GM12878 (cell line): ENCODE measurements at regions not wholly inside any gene's neighbourhood (a gene's known extent, or its start where the extent isn't known, plus 50 kb on each side); places are given as distances from the start of the nearest gene placed in this dataset.

Source experiments
- ATAC-seq: fragments of 200-7000 bp; cut with Tn5 transposase; 3 replicates; pipeline ENCODE4 v1.9.1; 2020; ENCODE audit warnings: mild to moderate bottlenecking, moderate library complexity
- BruUV-seq: library from RNA; stranded (reverse); fragments of 400-500 nt; replicated peaks from 2 replicates; lab custom pipeline; 2021; lab: Mats Ljungman, UMichigan
- CTCF ChIA-PET: fragments of 300-600 bp; sonication (Branson Sonifier 250); formaldehyde crosslinking; extraction: SDS; loops from one replicate; lab custom pipeline; 2021; ENCODE audit warnings: inconsistent platforms; lab: Yijun Ruan, JAX
- POLR2A ChIA-PET: fragments of 350-600 bp; formaldehyde crosslinking; extraction: SDS; loops from one replicate; lab custom pipeline; 2021; ENCODE audit warnings: inconsistent platforms; lab: Charles Lee
- RAD21 ChIA-PET: fragments of 300-600 bp; sonication (Branson Sonifier 250); formaldehyde crosslinking; loops from one replicate; lab custom pipeline; 2023; ENCODE audit warnings: antibody characterized with exemption; ENCODE audit not compliant: unreplicated experiment; lab: Charles Lee
- SMC1A ChIA-PET: fragments of 300-600 bp; sonication (Branson Sonifier 250); formaldehyde crosslinking; loops from one replicate; lab custom pipeline; 2023; ENCODE audit not compliant: unreplicated experiment, uncharacterized antibody; lab: Charles Lee
- DNase-seq: peaks from one replicate; pipeline ENCODE4 v3.0.0-alpha.2; 2011; ENCODE audit warnings: low read depth, low spot score
- FAIRE-seq: peaks from 3 replicates; lab custom pipeline; 2011; peaks lifted over from hg19 to GRCh38; lab: Jason Lieb, UNC
- H2AFZ ChIP-seq: 2 replicates; pipeline ENCODE4 v1.6.0; 2011; ENCODE audit warnings: low read depth, low read length, control low read depth; ENCODE audit not compliant: control insufficient read depth
- H3K27ac ChIP-seq: 2 replicates; pipeline ENCODE4 v1.5.1; 2011; ENCODE audit warnings: control low read depth; ENCODE audit not compliant: control insufficient read depth, insufficient read depth
- H3K27me3 ChIP-seq, 2 experiments: replicated peaks in 1 of 2; 2 replicates each; pipeline versions ENCODE4 v1.6.0 to v1.6.1; 2011; ENCODE audit warnings: low read length in 1 of 2; ENCODE audit not compliant: control insufficient read depth in 2 of 2, insufficient read depth in 2 of 2
- H3K36me3 ChIP-seq, 2 experiments: 2 replicates each; pipeline ENCODE4 v1.5.1; 2011; ENCODE audit warnings: low read length in 1 of 2; ENCODE audit not compliant: control insufficient read depth in 2 of 2, insufficient read depth in 2 of 2
- H3K4me1 ChIP-seq: 2 replicates; pipeline ENCODE4 v1.6.1; 2011; ENCODE audit warnings: mild to moderate bottlenecking, low read length, moderate library complexity, mixed read lengths; ENCODE audit not compliant: control insufficient read depth, insufficient read depth
- H3K4me2 ChIP-seq: 2 replicates; pipeline ENCODE4 v1.6.0; 2011; ENCODE audit warnings: control low read depth; ENCODE audit not compliant: control insufficient read depth, insufficient read depth
- H3K4me3 ChIP-seq: fragments of 200-600 bp; sonication (generic); 2 replicates; pipeline ENCODE4 v1.5.1; 2016
- H3K79me2 ChIP-seq: 2 replicates; pipeline ENCODE4 v1.6.0; 2011; ENCODE audit warnings: low read length; ENCODE audit not compliant: control insufficient read depth, insufficient read depth
- H3K9ac ChIP-seq: 2 replicates; pipeline ENCODE4 v1.8.0; 2011; ENCODE audit warnings: low read length, control low read depth, mixed read lengths; ENCODE audit not compliant: control insufficient read depth, insufficient read depth
- H3K9me3 ChIP-seq: replicated peaks from 3 replicates; pipeline ENCODE4 v1.5.1; 2011; ENCODE audit warnings: mild to moderate bottlenecking, low read length; ENCODE audit not compliant: control insufficient read depth, insufficient read depth
- H4K20me1 ChIP-seq: 2 replicates; pipeline ENCODE4 v1.6.0; 2011; ENCODE audit not compliant: control insufficient read depth, insufficient read depth
- BRCA1 ChIP-seq: IDR thresholded peaks from 2 replicates; pipeline ENCODE4 v1.6.1; 2011; ENCODE audit warnings: low read depth, low read length, improper control_type of control experiment
- CBFB ChIP-seq: IDR thresholded peaks from 2 replicates; pipeline ENCODE4 v1.6.1; 2016; ENCODE audit warnings: antibody characterized with exemption, low read depth
- EGR1 ChIP-seq, 2 experiments: IDR thresholded peaks; 1 replicate in 1 of 2; 2 replicates in 1 of 2; pipeline ENCODE4 v1.6.1; 2011 to 2012; ENCODE audit warnings: low read depth in 2 of 2, low read length in 2 of 2, borderline replicate concordance in 1 of 2, mild to moderate bottlenecking in 1 of 2, moderate library complexity in 1 of 2
- EZH2 ChIP-seq: IDR thresholded peaks from 2 replicates; pipeline ENCODE4 v1.6.1; 2012; ENCODE audit warnings: low read depth, mild to moderate bottlenecking, control low read depth, inconsistent platforms, low read length, borderline replicate concordance; ENCODE audit not compliant: control insufficient read depth
- MXI1 ChIP-seq: fragments of 150-350 bp; IDR thresholded peaks from 2 replicates; pipeline ENCODE4 v1.6.1; 2011; ENCODE audit warnings: low read depth, mild to moderate bottlenecking, inconsistent platforms, low read length, improper control_type of control experiment
- MYC ChIP-seq: IDR thresholded peaks from 2 replicates; pipeline ENCODE4 v1.6.1; 2011; ENCODE audit warnings: mild to moderate bottlenecking, low read length, moderate library complexity, inconsistent platforms; ENCODE audit not compliant: insufficient read depth, insufficient replicate concordance, insufficient read length, severe bottlenecking
- NFXL1 ChIP-seq: fragments of 450-650 bp; IDR thresholded peaks from 2 replicates; pipeline ENCODE4 v1.6.1; 2017; ENCODE audit warnings: antibody characterized with exemption, mild to moderate bottlenecking, borderline replicate concordance
- NR2F1 ChIP-seq: fragments of 450-650 bp; conservative IDR thresholded peaks from 2 replicates; pipeline ENCODE4 v1.6.1; 2017; ENCODE audit warnings: mild to moderate bottlenecking
- NRF1 ChIP-seq: conservative IDR thresholded peaks from 2 replicates; pipeline ENCODE4 v1.6.1; 2011; ENCODE audit warnings: mild to moderate bottlenecking, low read depth, low read length, improper control_type of control experiment
- in situ Hi-C: fragments of 300-500 bp; cut with MboI; formaldehyde crosslinking; loops from 9 replicates; pipeline ENCODE4 v1.14.3; 2018; ENCODE audit warnings: mixed read lengths
- intact Hi-C: fragments of 100-400 bp; cut with micrococcal nuclease; formaldehyde crosslinking; loops from one replicate; pipeline ENCODE4 v1.14.2; 2022; ENCODE audit not compliant: unreplicated experiment
- TF ChIP-seq, protein P1 (sequence below): fragments of 450-650 bp; IDR thresholded peaks from 2 replicates; pipeline ENCODE4 v1.6.1; 2017; ENCODE audit warnings: antibody characterized with exemption, mild to moderate bottlenecking, moderate library complexity
- TF ChIP-seq, protein P2 (sequence below): IDR thresholded peaks from 2 replicates; pipeline ENCODE4 v1.6.1; 2012; ENCODE audit warnings: low read depth, low read length, improper control_type of control experiment
- TF ChIP-seq, protein P3 (sequence below): fragments of 450-650 bp; conservative IDR thresholded peaks from 2 replicates; pipeline ENCODE4 v1.6.1; 2017; ENCODE audit warnings: mild to moderate bottlenecking, moderate library complexity

DNA sequence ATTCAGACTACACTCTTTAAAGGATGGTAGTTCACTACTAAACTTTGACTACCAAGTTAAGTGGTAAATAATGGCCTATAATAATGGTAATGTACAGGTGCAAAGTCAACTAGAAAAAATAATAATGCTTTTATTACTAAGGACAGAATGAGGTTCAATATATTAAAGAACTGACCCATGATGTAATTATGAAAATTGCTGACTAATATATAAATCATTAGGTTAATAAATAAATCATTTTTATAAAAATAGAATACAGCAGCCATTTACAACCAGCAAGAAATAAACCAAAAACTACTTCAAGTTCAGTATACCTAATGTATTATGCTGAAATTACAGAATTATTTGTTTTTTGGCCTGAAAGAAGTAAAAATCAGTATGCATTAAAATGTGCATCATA lies 577.2 kb downstream of the PPARGC1A start:
- no peak for ATAC-seq
- Histone ChIP-seq H3K79me2 (no peaks in the 10 kb centered on the region), H3K4me2 (no peak overlapping the region), H3K27ac (no peak overlapping the region), H3K36me3 (no peaks in the 10 kb centered on the region), H3K27me3 (no peaks in the 10 kb centered on the region), H4K20me1 (no peaks in the 10 kb centered on the region), H3K9me3 (no peaks in the 10 kb centered on the region), H3K4me1 (no peaks in the 10 kb centered on the region), H3K9ac (no peak overlapping the region), H3K4me3 (no peak overlapping the region), H2AFZ (no peak overlapping the region)
- FAIRE-seq, result no peak
- POLR2A ChIA-PET, result no interaction called here
- TF ChIP-seq NRF1 (no peak), BRCA1 (no peak), NFXL1 (no peak), MXI1 (no peak), EZH2 (no peak), EGR1 (IDR thresholded peaks at IDR 0.05; ENCODE audit: borderline replicate concordance in 1 of 2, low read depth in 2 of 2, low read length in 2 of 2) (no peak), NR2F1 (no peak), MYC (no peak), CBFB (no peak)
- TF ChIP-seq, protein P1, sequence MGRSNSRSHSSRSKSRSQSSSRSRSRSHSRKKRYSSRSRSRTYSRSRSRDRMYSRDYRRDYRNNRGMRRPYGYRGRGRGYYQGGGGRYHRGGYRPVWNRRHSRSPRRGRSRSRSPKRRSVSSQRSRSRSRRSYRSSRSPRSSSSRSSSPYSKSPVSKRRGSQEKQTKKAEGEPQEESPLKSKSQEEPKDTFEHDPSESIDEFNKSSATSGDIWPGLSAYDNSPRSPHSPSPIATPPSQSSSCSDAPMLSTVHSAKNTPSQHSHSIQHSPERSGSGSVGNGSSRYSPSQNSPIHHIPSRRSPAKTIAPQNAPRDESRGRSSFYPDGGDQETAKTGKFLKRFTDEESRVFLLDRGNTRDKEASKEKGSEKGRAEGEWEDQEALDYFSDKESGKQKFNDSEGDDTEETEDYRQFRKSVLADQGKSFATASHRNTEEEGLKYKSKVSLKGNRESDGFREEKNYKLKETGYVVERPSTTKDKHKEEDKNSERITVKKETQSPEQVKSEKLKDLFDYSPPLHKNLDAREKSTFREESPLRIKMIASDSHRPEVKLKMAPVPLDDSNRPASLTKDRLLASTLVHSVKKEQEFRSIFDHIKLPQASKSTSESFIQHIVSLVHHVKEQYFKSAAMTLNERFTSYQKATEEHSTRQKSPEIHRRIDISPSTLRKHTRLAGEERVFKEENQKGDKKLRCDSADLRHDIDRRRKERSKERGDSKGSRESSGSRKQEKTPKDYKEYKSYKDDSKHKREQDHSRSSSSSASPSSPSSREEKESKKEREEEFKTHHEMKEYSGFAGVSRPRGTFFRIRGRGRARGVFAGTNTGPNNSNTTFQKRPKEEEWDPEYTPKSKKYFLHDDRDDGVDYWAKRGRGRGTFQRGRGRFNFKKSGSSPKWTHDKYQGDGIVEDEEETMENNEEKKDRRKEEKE, result no peak
- TF ChIP-seq, protein P2, sequence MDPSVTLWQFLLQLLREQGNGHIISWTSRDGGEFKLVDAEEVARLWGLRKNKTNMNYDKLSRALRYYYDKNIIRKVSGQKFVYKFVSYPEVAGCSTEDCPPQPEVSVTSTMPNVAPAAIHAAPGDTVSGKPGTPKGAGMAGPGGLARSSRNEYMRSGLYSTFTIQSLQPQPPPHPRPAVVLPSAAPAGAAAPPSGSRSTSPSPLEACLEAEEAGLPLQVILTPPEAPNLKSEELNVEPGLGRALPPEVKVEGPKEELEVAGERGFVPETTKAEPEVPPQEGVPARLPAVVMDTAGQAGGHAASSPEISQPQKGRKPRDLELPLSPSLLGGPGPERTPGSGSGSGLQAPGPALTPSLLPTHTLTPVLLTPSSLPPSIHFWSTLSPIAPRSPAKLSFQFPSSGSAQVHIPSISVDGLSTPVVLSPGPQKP, result no peak
- TF ChIP-seq, protein P3, sequence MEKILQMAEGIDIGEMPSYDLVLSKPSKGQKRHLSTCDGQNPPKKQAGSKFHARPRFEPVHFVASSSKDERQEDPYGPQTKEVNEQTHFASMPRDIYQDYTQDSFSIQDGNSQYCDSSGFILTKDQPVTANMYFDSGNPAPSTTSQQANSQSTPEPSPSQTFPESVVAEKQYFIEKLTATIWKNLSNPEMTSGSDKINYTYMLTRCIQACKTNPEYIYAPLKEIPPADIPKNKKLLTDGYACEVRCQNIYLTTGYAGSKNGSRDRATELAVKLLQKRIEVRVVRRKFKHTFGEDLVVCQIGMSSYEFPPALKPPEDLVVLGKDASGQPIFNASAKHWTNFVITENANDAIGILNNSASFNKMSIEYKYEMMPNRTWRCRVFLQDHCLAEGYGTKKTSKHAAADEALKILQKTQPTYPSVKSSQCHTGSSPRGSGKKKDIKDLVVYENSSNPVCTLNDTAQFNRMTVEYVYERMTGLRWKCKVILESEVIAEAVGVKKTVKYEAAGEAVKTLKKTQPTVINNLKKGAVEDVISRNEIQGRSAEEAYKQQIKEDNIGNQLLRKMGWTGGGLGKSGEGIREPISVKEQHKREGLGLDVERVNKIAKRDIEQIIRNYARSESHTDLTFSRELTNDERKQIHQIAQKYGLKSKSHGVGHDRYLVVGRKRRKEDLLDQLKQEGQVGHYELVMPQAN, result no peak
- CTCF ChIA-PET, result interaction anchor here (0.7 to 0.9 kb wide), 2 partner anchors 17 to 22 kb away, joined by 3 read pairs; no protein-coding TSS in a partner anchor
- RAD21 ChIA-PET, result no interaction called here
- in situ Hi-C loops (no loop called here), intact Hi-C loops (no loop called here)
- DNase-seq, result no peak
- SMC1A ChIA-PET, result interaction anchor here (0.7 to 1.0 kb wide), 2 partner anchors 321 to 331 kb away, joined by 3 to 4 read pairs; no protein-coding TSS in a partner anchor
- BruUV-seq, result no TSS peak
